ENCODE measurements at regions not wholly inside any gene's neighbourhood (a gene's known extent, or its start where the extent isn't known, plus 50 kb on each side); places are given as distances from the start of the nearest gene placed in this dataset.

DNA sequence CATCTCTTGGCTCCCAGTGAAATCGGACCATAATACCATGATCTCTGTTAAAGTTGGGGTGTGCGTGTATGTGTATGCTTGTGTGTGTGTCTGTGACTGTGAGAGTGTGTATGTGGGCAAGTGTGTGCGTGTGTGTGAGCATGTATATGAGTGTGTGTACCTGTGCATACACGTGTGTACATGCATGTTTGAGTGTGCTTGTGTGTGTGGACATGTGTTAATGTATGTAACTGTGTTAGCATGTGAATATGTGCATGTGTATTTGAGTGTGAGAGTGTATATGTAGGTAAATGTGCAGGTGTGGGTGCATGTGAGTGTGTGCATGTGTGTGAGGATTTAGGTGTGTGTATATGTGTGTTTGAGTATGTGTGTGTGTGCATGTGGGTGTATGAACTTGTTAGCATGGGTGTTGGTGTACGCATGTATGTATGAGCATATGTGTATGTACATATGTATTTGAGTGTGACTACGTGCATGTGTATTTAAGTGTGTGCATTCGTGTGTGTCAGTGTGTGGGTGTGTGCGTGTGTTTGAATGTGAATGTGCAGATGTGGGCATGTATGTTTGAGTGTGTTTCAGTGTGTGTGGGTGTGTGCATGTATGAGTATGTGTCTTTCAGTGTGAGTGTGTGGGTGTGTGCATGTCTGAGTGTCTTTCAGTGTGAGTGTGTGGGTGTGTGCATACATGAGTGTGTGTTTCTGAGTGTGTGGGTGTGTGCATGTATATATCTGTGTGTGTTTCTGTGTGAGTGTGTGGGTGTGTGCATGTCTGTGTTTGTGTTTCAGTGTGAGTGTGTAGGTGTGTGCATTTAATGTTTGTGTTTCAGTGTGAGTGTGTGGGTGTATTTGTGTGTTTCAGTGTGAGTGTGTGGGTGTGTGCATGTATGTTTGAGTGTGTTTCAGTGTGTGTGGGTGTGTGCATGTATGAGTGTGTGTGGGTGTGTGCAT, 183.2 kb downstream of the SOX9 start:
- DNase-seq = no peak

DNA sequence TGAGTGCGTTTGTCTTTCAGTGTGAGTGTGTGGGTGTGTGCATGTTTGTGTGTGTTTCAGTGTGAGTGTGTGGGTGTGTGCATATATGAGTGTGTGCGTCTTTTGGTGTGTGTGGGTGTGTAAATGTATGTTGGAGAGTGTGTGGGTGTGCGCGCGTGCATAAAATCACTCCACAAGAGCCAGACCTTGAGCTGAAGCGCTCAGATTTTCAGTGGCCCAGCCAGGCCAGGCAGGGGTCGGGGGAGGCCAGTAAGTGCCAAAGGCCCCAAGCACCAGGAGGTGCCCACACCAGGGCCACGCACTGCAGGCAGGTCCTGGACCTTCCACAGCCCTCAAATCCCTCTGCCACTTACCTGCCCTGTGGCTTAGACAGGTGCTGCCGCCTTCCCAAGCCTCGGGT, 184.0 kb downstream of the SOX9 start:
- no peak for DNase-seq

DNA sequence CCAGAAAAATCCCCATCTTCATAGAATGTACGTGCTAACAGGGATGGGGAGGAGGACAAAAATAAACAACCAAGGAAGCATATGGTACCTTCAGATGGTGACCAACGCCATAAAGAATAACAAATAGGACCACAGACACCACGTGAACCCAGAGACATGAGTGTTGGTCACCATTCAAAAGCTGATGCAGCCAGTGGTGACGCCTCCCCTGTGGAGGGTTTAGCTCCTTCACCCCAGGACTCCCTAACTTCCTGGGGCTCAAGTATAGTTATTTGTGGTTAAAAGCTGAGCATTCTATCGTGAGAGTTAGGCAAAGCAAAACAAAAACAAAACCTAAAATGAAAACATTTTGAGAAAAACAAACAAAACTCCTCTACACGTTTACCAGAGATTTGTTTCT, 184.7 kb downstream of the SOX9 start:
- DNase-seq = no peak

DNA sequence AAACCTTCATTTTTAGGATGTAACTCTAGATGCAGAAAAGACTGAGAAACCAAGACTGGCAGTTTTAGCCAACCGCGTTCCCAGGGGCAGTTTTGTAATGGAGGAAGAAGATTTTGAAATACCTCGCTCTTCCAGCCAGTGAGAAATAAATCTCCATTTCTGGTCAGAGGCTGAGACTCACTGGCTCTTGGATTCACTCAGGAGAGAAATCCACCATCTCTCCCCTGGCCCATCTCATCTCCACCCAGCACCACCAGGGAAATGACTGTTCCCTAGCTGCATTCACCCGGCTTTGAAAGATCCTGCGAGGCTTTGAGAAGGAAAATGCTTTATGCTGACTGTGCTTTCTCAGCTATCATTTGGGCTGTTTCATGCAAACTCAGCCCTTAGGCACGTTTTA, 185.2 kb downstream of the SOX9 start:
- DNase-seq = no peak

DNA sequence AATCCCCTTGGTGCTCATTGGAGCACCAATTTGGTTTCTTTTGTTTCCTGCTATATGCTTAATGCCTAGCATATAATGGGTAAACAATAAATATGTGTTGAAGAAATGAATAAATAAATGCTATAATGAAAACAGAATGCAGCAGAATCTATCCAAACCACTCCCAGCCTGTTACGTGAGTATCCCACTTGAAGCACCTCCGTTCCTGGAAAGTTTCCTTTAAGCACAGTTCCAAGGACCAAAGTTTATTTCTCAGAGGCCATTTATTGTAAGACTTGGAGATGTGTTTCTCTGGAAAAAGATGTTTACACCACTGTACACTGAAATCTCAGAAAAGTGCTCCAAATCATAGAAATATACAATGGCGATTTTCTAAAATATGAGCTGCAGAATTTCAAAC, 187.0 kb downstream of the SOX9 start:
- DNase-seq = no peak

DNA sequence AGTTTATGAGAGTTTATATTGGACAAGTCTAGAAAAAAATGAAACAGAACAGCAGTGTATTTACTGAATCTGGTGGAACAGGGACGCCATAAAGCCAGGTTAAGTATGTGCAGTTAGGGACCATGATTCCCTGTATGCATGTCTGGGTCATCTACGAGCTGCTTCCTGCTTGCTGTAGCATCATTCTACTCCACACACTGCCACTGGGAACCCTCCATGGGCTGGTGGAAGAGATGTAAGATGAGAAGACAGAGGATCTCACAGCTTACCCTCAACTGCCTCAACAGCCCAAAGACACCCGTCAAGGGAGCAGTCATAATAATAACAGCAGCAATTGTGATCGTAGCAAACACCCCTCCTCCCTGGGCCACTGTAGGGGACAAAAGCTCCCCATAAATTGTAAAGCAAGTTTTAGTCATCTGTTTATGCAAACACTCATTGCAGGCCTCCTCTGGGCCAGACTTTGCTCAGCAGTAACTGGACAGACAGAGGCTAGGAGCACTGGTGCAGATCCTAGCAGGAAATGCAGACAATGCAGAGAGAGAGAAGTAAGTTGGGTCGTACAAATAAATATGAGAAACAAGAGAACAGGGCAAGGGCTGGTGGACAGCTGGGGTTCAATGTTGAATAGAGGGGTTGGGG, 188.0 kb downstream of the SOX9 start:
- no peak for DNase-seq

DNA sequence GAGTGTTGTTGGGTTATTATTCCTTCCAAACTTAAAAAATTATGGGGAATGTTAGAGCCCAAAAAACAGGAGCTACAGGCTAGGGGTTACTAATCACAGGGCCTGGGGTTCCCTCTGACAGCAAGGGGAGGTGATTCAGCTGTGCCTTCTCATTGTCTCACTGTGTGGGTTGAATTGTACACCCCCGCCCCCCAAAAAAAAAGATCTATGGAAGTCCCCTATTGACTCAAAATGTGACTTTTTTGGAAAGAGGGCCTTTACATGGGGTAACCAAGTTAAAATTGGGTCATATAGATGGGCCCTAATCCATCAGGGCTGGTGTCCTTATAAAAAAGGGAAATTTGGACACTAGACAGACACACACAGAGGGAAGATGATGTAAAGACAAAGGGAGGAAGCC, 190.2 kb downstream of the SOX9 start:
- no peak for DNase-seq

DNA sequence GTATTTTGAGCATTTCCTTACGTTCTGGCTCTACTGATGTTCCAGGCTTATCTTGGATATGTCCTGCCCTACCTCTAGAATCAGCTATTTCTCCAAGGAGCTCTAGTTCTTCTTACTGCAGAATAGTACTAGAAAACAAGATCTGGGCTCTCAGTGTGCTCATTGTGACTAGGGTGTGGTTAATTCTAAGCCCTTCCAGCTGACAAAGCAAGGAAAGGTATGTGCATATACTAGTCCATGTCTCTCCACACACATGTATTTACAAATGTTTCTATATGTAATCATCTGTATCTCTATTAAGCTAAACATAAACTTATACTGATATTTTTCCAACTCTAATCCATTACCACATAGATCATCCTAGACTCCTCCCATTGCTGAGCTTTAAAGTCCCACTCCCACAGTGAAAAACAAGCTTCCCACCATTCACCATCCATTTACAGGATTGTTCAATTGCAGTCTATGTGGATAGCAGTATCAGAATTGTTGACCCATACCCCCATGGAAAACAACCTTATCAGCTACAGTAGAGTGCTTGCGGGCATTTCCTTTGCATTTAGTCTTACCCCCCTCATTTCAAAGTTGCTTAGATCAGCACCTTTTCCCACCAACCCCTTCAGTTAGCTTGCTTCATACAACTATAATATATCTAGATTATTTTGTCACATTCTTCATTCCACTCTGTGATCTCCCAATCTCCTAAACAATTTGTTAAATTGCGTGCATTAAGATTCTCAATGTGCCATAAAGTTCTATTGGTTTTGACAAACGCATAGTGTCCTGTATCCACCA, 194.5 kb downstream of the SOX9 start:
- no peak for DNase-seq

DNA sequence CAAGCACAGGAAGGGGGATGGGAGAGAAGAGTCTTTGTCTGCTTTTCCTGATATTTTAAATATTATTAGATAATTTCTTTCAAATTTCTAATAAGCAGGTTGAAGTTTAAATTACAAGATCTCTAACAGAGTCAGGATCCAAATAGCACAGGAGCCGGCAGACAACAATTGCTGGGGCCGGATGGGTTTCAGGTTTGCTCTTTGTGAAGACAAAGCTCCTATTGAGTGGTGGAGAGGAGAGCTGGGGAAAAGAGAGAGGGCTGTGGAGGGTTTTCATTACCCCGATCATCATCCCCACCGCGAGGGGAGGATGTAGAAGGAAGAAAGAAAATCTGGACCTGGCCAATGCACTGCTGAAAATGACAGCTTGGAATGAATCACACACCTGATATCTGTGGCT, 197.3 kb downstream of the SOX9 start:
- DNase-seq = no peak

DNA sequence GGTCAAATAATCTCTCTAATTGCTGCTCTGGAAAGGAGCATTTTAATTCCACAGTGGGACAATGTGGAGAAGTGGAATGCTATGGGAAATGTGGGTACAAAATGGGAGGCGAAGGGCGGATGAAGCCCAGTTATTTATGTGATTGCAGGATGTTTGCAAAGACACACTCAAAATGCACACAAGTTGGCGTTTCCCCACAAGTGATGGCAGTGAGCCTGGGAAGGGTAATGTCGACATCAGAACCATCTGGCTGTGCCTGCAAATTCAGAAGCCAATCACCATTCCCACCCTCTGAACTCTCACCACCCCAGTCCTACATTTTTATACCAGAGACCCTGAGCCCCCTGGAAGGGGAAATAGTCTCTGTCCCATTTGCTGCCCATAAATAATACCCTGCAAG, 201.1 kb downstream of the SOX9 start:
- no peak for DNase-seq

DNA sequence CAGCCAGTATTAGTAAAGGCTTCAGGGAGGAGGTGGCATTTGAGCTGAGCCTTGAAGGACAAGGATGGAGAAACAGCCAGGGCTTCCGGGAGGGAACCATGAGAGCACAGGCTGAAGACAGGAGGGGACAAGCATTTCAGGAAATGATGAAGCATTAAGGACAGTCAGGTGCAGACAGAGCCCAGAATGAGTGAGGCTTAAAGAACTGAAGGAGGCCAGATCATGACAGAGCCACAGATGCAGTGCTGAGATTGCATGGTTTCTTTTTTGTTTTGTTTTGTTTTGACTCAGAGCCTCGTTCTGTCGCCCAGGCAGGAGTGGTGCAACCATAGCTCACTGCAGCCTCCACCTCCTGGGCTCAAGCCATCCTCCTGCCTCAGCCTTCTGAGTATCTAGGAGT, 211.5 kb downstream of the SOX9 start:
- no peak for DNase-seq

DNA sequence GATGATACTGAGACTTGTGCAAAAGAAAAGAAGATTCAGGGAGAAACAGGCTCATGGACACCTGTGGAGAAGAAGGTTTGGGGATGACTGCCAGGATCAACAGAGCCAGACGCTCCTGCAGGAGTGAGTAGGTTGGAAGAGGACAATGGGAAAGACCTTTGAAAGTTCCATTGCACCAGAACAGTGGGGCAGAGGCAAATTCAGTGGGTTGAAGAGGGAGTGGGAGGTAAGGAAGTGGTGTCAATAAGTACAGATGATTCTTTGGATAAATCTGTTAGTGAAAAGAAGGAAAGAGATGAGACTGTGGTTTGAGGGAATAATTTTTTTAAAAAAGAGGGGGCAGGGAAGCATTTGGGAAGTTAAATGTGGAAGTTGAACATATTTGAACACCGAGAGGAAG, 212.8 kb downstream of the SOX9 start:
- no peak for DNase-seq

DNA sequence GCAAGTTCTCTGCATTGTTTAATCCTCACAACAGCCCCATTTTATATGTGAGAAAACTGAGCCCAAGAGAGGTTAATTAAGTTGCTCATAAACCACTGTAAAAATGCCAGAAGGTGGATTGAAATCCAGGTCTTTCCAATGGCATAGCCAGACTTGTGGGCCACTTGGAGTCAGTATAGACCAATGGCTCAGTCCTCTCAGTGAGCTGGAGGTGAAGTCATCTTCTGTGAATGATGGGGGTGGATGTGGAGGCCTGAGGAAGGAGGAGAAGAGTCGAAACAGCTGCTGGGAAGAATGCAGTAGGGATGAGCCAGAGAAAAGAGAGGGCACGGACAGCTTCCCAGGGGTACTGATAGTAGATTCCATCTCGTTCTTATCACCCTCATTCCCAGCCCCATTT, 213.4 kb downstream of the SOX9 start:
- no peak for DNase-seq

DNA sequence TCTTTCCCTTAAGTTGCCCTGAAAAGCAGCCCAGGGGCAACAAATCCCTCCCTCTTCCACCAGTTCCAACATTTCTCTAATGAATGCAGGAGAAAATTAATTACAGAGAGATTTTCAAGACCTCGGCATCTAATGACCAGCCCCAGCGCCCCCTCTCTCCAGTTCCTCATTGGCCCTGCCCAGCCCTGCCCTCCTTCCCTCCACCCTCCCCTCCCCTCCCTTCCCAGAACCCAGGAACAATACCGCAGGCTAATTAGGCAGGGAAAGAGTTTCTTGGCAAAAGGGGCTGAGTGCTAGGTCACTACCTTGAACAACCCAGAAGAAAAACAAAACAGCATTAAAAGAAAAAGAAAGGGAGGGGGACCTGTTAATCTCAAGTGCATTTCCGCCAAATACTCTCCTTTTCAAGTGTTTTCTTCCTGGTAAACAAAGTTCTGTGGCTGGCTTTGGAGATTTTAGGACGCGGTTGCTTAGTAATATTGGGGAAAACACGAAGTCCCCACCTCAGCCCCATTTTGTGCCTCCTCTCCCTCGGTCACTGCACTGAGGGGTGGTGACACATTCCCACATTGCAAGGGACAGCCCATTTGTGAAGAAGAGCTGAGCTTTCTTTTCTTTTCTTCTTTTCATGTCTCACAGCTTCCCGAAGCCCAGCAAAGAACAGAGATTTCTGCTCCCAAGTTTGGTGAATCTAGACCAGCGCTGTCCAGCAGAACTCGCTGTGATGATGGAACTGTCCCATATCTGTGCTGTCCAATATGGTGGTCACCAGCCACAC, 215.4 kb downstream of the SOX9 start:
- DNase-seq = no peak

DNA sequence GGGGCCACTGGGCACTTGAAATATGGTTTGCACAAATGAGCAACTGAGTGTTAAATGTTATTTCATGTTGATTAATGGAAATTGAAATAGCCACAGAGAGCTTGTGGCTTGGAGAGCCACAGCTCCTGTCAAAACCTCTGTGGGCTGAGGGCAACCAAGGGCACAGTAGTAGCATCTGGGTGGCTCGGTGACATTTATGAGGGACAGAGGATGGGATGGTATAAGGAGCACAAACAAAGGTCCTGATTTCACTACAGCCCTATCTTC, 215.9 kb downstream of the SOX9 start:
- no peak for DNase-seq

DNA sequence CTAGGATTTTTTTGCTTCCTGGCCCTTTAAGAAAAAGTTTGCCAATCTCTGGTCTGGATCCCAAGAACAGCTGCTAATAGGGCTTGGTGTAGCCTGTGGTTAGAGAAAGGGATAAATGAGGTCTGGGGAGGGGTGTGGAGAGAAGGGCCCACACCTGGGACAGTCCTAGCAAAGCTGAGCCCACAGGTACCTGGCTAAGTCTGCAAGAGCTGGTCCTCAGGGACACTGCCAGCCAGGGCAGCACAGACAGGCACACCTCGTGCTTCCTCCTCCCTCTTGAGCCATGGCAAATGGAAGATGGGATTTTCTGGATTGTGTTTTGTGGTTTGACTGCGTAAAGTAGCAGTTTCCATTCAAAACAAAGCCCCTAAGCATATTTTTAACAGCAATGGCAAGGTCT, 217.5 kb downstream of the SOX9 start:
- no peak for DNase-seq

DNA sequence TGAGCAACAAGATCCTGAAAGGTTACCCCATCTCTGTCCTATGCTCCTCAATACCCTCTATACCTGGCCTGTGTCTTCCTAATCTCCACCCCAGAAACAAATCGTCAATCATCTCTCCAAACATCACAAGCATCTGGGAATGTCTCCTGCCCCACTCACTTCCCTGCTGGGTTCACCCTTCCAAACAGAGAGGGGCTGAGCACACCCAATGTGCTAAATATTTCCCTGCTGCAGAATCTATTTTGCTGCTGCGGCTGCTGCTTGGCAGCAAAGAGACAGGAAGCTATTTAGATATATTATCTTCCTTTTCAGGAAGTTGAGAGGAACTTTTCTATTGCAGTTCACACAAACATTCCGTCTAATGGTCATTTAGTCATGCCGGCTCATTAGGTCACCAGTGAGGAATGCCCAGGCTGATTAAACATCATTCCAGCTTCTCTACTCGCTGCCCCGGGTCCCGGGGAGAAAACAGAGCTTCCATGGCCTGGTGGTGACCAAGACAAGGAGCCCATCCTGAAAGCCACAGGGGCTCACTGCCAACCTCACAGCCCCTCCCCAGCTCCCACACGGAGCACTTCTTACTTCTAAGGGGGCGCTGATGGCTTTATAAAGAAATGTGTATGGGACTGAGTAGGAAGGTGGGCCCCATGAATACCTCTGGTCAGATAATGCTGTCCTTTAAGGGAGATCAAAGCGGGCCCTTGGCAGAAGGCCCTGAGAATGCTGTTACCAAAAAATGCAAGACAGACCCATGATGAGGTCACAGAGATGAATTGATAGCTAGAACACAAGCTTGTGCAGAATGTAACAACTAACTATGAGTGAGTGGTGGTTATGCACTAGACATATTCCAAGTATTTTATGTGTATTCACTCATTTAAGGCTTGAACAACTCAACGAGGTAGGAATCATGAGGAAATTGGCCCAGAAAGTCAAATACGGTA, 218.3 kb downstream of the SOX9 start:
- no peak for DNase-seq

DNA sequence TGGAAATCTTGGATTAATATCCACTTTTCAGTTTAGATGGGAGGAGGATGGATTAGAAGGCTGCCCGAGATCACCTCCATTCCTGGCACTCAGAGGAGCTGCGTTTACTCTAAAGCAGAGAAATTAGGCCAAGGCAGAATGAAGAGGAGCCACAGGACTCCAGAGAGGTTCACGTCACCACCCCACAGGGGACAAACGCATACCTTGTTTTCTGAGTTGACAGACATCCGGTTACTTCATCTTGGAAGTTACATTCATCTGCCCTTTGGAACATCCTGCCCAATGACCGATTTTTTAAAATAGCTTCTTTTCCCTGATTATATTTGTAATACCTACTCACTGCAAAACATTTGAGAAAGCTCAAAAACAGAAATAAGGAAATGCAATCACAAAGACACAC, 220.0 kb downstream of the SOX9 start:
- no peak for DNase-seq

DNA sequence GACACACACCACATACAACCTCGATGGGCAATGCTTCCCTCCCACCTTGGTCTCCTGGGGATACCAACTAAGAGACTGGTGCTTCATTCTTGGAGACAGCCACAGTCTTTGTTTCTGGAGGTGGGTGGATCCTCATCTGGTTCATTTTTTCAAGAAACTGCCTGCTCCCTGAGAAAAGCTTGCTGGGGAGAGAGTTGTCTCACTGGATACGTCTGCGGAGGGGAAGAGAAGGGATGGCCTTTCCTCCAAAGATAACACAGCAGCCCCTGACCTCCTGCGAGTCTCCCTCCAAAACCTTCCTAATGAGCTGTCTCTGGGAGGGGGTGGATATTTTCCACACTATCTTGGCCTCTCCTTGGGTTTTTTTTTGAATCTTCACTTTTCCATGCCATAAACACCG, 221.2 kb downstream of the SOX9 start:
- DNase-seq = no peak

DNA sequence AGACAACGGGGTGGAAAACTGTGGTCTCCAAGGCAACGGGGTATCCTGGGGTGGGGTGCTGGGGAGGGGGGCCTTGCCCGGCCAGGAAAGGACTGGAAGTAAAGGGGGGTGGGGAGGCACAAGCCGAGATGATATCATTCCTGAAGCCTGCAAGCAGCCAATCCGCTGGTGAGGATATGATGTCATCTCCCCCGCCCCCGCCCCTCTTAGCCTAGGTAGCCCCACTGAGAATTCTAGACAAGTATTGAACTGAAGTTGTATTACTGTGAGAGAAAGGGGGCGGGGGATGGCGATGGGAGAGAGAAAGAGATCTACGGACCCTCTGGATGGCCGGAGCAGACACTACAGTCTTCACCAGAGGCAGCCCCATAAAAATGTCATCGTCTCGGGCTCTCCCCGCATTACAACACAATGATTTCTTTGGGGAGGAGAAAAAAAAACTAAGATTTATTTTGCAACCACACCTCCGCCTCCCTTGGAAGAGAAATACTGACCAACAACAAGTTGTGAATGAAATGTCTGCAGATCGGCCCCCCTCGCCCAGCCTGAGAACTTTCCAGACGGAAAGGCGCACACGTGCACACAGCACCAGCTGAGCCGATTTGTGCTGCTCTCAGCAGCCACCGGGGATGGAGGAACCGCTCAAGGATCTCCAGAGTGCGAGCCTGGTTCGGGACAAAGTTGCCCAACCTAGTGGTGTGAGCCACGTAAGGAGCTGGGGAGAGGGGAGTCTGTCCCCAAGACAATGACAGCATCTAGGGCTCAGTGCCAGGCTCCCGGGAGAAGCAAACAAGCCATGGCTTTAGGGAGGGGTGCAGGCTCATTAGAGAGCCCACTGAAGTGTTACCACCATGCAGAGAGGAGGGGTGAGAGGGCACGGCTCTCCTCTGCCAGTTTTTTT, 222.1 kb downstream of the SOX9 start:
- no peak for DNase-seq

DNA sequence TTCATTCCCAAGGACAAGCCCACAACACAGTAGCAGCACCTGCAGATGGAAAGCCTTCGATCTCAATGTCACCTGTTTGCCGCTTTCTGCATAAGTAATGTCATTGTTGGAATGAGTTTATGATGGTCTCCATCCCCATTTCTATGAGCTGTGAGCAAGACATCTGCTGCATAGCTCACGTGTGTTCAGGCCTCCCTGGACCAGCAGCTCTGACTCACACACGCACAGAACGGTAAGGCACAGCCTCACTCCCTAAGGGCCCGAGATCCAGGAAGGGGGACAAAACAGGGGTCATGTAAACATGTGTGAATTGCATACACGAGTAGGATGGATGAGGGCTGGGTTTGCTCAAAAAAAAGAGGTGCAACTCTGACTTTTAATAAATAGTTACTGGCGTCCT, 223.1 kb downstream of the SOX9 start:
- no peak for DNase-seq

All from activated CD4-positive, CD25-positive, alpha-beta regulatory T cell treated with anti-CD3 and anti-CD28 coated beads, Interleukin-2, amount 50 U/mL, for 72 hours (primary cell).